Loucy (cell line): ENCODE measurements at regions not wholly inside any gene's neighbourhood (a gene's known extent, or its start where the extent isn't known, plus 50 kb on each side); places are given as distances from the start of the nearest gene placed in this dataset.

Experiments
- EZH2phosphoT487 ChIP-seq: fragments of 200-600 bp; IDR thresholded peaks from 2 replicates; pipeline ENCODE4 v1.6.1; 2018; ENCODE audit warnings: antibody characterized with exemption, mild to moderate bottlenecking, moderate library complexity, borderline replicate concordance
- TF ChIP-seq, protein P1 (sequence below): fragments of 200-600 bp; sonication (generic); conservative IDR thresholded peaks from 2 replicates; pipeline ENCODE4 v1.5.1; 2014; ENCODE audit warnings: mild to moderate bottlenecking, antibody characterized with exemption, low read length

GRCh38 chr5:96031180-96031579, 69.5 kb upstream of the ELL2 start:
- TF ChIP-seq, protein P1, sequence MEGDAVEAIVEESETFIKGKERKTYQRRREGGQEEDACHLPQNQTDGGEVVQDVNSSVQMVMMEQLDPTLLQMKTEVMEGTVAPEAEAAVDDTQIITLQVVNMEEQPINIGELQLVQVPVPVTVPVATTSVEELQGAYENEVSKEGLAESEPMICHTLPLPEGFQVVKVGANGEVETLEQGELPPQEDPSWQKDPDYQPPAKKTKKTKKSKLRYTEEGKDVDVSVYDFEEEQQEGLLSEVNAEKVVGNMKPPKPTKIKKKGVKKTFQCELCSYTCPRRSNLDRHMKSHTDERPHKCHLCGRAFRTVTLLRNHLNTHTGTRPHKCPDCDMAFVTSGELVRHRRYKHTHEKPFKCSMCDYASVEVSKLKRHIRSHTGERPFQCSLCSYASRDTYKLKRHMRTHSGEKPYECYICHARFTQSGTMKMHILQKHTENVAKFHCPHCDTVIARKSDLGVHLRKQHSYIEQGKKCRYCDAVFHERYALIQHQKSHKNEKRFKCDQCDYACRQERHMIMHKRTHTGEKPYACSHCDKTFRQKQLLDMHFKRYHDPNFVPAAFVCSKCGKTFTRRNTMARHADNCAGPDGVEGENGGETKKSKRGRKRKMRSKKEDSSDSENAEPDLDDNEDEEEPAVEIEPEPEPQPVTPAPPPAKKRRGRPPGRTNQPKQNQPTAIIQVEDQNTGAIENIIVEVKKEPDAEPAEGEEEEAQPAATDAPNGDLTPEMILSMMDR, result no peak
- TF ChIP-seq EZH2phosphoT487, result no peak
